NOMO-1 treated with DMSO at 0.1 percent for 48 hours (cell line): ENCODE measurements at regions not wholly inside any gene's neighbourhood (a gene's known extent, or its start where the extent isn't known, plus 50 kb on each side); places are given as distances from the start of the nearest gene placed in this dataset.
"Not testable (repeated sequence)": the region's sequence is repeated elsewhere in the genome, so short reads cannot be mapped to it uniquely, and the experiment has no call there.

Source experiments
- DNase-seq: peaks from one replicate; lab custom pipeline; 2025; ENCODE audit not compliant: unreplicated experiment; lab: John Stamatoyannopoulos, UW

- DNase-seq, result no peak
Measured at GRCh38 chr1:222865718-222866117, 50.9 kb downstream of the DISP1 start.

- no peak for DNase-seq
Measured at GRCh38 chr1:222867316-222867715, 52.5 kb downstream of the DISP1 start.

- DNase-seq, result no peak
Measured at GRCh38 chr1:222876182-222876581, 61.3 kb downstream of the DISP1 start.

- DNase-seq, result no peak
Measured at GRCh38 chr1:222877854-222878253, 63.0 kb downstream of the DISP1 start.

- DNase-seq, result no peak
Measured at GRCh38 chr1:222880587-222880986, 65.7 kb downstream of the DISP1 start.

- DNase-seq, result no peak
Measured at GRCh38 chr1:222886194-222886854, 71.5 kb downstream of the DISP1 start.

GRCh38 chr1:222886878-222887351 is 72.1 kb downstream of the DISP1 start:
- no peak for DNase-seq

GRCh38 chr1:222889440-222889839 is 74.6 kb downstream of the DISP1 start:
- no peak for DNase-seq

- DNase-seq, result no peak
Measured at GRCh38 chr1:222890716-222891115, 75.9 kb downstream of the DISP1 start.

- no peak for DNase-seq
Measured at GRCh38 chr1:222891578-222891977, 76.7 kb downstream of the DISP1 start.

GRCh38 chr1:222892137-222892769 is 77.4 kb downstream of the DISP1 start:
- no peak for DNase-seq

- no peak for DNase-seq
Measured at GRCh38 chr1:222893255-222893654, 78.4 kb downstream of the DISP1 start.

GRCh38 chr1:222894331-222894730 is 79.5 kb downstream of the DISP1 start:
- DNase-seq, result no peak

GRCh38 chr1:222896630-222897526 is 82.0 kb downstream of the DISP1 start:
- no peak for DNase-seq

- no peak for DNase-seq
Measured at GRCh38 chr1:222897527-222898190, 82.8 kb downstream of the DISP1 start.

GRCh38 chr1:222898191-222898527 is 83.3 kb downstream of the DISP1 start:
- DNase-seq, result no peak

- no peak for DNase-seq
Measured at GRCh38 chr1:222899471-222899870, 84.6 kb downstream of the DISP1 start.

GRCh38 chr1:222904451-222904850 is 89.6 kb downstream of the DISP1 start:
- DNase-seq, result no peak

GRCh38 chr1:222905151-222905550 is 90.3 kb downstream of the DISP1 start:
- DNase-seq, result no peak

- not testable (repeated sequence) for DNase-seq
Measured at GRCh38 chr1:222906271-222906739, 91.5 kb downstream of the DISP1 start.

- no peak for DNase-seq
Measured at GRCh38 chr1:222909586-222909985, 94.7 kb downstream of the DISP1 start.
